Fibroblast of gingiva (primary cell): ENCODE measurements at regions not wholly inside any gene's neighbourhood (a gene's known extent, or its start where the extent isn't known, plus 50 kb on each side); places are given as distances from the start of the nearest gene placed in this dataset.

Experiments
- DNase-seq: peaks from one replicate; pipeline ENCODE4 v3.0.0-alpha.2; 2011; ENCODE audit warnings: low read depth

DNA sequence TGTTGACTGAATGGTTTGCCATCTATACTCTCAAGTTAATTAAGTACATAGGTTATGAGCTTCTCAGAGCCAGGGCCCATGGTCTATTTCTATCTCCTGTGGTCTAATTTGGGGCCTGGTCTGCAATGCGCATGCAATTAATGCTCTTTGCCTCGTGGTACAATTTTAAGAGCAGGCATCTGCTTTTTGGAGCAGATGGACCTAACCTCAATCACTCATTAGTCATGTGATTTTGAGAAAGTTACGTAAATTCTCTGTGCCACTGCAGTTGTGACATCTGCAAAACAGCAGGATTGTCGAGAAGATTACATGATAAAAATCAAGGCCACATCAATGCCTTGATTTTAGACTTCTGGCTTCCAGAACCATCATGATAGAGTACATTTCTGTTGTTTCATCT is 543.7 kb upstream of the ADAMTS9 start:
- no peak for DNase-seq

DNA sequence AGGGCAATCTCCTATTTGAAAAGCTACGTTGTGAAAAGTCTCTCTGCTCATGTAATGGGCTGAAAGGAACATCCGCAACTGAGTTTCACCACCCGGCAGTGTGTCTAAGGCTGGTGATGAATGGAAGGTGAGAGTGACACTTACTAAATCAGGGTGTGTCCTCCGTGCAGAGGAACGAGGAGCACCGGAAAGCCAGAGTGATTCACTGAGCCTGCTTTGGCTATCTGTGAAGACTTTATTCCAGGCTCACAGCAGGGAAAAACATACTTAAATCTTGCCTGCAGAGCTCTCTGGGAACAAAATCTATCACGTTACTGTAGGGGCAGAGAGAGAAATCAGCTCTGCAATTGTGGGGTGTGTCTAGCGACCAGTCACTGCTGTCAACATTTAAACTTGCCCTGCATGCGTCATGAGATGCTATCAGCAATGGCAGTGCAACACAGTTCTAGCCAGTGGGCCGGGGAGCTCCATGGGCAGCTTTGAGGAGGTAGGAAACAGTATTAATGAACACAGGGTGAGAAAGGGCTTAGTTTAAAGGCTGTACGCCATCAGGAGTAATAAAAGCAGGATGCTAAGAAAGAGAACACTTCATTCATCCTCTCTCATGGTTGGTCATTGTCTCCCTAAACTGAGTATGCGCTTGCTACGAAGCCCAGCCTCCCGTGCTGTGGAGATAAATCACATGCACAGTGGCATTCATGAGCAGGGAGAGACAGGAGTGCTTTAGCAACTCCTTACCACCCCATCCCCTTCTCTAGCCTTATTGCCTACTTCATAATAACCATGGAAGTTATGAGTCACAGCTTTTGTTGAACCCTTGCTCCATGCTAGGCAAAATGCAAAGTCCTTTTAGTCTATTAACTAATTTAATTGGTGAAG is 542.7 kb upstream of the ADAMTS9 start:
- no peak for DNase-seq

DNA sequence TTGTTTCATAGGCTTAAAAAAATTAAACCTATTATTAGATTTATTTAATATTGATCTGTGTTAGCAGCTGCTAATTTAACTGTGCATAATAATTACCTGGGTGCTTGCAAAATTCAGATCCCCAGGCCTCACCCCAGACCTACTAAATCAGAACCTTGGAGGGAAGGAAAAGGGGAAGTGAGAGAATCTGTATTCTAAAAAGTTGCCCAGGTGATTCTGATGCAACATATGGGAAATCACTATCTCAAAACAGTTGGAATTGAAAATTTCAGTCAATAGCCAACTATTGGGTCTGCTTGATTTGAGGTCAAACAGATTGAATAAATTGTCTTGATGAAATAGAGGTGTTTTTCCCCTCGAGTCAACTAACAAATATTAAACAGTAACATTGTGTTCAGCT is 538.5 kb upstream of the ADAMTS9 start:
- no peak for DNase-seq

DNA sequence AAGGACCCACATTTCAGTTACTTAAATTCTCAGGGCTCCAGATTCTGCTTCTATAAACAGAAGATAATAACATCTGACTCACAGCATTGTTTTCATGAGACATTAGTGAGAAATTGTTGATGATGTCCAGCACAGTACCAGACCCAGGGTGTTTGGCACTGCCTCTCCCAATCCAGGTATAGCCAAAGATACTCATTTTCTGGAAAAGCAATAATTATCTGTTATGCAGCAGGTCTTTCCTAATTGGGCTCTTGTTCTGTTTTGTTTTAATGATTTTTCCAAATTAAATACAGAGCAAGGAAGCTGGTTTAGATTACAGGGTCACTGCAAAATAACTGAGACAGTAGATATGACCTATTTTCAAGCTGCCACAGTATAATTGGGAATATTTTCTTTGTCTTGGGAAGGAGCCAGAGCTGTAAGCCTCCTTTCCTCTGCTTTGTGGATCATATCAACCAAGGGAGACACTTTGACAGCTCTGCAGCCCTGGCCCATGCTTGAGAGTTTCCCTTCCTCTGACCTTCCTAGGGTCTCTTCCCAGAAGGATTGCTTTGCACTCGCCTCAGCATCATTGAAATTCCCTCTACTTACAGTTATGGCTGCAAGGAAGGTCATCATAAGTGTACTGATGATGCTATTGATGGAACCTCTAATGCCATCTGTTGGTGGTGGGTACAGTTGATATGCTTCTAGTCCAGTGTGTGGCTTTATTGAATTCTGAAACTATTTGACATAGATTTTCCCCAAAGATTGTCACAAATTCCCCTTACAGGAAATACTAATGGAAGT is 522.4 kb upstream of the ADAMTS9 start:
- DNase-seq, result no peak

DNA sequence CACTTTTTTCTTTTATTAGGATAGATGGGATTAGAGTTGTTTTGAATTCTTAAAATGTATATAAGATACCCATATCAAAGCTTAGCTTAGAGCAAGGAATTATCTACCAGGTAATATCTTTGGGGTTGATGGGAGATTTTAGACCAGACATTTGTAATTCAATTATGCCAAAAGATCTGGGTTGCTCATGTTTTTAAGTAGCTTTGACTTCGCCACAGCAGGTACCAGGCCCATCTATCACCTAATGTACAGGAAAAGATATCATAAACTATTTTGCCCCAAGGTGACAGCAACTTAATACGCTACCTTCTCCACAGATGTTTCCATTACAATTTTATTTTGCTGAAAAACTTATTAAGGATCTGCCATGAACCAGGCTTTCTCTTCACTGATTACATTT is 514.6 kb upstream of the ADAMTS9 start:
- no peak for DNase-seq

DNA sequence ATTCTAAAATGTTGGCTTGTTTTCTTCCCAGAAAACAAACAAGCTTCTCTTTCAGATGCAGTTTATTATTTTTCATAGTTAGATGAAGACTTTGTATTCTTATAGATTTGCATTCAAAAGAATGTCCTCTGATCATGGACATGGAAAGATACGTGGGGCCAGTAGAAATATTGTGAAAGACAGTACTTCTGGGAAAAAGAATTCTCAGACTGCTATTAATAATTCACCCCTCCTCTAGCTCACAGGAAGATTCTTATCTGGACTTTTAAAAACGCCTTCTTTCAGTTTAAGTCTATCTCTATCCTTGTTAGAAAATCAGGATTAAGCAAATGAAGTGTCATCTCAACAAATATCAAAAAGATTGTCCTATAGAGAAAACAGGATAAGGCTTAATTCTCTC is 514.1 kb upstream of the ADAMTS9 start:
- no peak for DNase-seq

DNA sequence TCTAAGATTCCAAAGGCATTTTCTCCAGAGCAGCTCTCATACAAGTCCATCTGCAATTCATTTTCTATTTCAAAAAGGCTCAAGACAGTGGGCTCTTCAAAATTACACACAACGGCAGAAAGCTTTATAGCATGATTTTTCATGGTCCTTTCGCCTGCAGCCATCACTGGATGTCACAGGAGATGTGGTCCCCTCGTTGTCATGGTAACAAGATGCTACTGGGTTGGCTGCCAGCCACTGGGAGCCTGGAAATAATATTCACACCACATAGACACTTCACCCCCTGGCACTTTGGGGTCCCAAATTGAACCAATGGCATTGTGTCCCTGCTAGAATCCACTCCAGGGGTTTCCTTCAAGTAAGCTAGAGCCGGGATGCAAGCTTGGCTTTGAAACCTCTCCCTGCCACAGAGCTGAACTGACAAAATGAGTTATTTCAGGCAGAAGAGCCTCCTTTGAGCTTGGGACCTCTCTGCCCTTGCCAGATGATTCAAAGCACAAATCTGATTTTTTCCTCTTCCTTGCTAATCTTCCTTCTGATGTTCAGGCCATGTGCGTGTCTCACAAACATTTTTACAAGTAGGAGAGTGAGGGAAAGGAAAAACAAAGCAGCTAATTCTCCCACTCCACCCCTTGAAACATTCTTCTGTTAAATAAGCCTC is 512.6 kb upstream of the ADAMTS9 start:
- DNase-seq, result no peak

DNA sequence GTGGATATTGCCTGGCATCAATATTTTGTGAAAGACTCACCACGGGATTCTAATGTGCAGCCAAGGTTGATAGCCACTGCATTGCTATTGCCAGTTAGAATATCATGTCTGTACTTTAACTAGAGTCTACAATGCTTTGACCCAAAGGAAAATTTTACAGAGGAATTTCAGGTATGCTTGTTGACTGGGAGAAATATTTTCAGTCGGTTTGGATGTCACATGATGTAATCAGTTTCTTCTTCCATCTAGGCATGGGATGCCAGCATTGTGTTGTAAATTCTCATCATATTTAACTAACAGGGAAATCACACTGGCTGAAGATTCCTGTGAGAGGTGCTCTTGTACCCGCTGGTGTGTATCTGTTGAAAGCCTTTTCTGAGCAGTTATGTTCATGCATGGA is 508.9 kb upstream of the ADAMTS9 start:
- no peak for DNase-seq

DNA sequence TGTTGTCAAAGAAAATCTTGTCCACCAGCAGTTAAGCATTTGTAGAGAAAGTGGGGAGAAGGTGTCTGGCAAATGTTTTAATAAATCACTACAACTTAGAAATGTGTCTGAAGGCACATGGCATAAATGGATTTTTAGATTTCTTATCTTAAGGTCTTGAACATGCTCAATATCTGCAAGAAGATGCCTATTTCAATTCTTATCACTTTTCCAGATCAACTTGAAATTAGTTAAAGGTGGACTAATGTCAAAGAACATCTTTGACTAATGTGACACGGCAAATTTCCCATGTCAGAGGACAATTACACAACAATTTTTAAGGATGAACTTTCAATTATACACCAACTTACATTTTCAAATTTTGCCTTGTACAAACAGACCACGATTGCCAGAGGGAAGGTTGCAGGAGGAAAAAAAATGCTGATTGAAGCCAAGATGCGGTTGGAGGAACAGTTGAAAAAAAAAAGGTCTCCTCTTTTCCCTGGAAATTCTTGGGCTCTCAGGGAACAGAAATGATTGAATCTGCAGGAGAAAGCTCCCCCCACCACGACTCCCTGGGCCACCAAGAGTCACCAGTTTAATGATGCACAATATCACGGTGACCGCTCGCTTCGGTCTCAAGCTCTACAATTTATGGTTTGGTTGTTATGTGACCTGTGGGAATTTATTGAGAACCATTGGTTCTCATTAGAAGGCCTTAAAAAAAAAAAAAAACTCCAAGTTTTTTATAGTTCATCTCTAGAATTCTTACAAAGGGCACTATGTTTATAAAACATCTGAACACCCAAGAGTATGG is 507.6 kb upstream of the ADAMTS9 start:
- DNase-seq, result no peak

DNA sequence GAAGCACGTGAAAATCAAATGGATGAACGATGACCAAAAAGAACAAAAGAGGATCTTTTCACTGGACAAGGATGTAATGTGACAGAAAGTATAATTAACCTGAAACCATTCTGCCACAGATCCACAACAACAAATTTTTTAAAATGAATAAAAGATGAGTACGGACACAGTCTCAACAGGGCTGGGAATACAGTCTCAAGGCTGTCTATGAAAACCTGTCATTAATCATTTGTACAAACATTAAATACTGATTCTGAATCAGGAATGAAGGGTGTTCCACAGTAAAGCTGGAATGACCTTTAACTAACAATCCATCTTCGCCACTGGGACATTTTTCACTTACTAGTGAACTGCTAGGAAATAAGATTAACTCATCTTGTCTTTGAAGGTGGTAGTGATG is 506.9 kb upstream of the ADAMTS9 start:
- DNase-seq, result no peak

DNA sequence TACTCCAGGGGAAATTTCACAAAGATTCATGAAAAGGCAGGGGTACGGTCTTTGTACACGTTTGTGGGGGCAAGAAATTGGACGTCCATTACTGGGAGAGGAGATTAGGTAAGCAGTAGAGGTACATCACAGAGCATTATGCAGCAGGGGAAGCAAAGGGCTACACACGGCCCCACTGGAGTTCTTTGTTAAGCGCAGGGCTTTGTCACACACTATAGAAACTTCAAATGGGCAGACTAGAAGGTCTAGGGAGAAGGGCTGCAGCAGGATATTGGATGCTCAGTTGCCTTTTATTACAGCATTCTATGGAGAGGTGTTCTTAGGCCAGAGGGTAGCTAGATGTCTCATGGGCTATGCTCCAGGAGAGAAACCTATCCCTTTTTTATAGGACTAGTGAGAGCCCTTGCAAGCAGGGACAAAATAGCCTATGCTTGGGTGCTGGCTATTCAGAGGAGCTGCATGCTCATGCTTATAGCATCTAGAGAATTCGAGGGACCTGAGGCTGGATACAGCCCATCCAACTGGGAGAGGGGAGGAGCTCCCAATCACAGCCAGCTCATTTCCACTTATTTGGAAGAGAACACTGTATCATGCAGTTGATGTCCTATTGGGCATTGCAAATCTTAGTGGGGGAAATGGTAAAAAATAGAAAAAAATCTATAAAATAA is 506.4 kb upstream of the ADAMTS9 start:
- DNase-seq, result no peak

DNA sequence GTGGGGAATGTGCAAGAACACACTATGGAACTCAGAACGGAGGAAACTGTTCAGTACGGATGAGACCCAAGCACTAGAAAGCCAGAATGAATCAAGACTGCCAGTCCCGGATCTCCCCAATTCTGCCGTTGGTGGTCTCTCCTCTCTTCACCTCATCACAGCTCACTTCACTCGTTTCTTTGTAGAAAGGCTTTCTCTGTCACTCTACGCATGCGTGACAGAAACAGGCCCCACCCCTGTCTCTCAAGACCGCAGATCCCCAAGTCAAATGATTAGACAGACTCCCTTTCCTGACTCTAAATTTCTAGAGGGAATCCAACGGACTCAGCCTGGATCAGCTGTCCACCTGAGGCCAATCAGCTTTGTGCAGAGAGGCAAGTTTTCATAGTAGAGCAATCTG is 505.7 kb upstream of the ADAMTS9 start:
- no peak for DNase-seq

DNA sequence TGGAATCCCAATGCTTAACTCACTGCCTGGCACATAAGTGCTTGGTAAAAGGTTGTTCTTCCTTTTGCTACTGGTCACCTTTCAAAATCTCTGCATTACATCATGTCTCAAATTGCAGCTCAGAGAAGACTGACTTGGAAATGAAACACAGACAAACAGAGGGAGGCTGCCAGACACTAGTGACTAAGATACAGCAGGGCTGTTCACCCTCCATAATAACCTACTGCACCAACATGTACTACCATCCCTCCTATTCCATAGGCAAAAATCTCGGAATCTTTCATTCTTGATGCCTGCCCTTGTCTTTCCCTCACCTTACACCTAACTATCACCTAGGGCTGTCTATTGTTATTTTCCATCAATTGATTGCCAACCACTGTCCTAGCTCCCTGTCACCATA is 502.3 kb upstream of the ADAMTS9 start:
- no peak for DNase-seq

DNA sequence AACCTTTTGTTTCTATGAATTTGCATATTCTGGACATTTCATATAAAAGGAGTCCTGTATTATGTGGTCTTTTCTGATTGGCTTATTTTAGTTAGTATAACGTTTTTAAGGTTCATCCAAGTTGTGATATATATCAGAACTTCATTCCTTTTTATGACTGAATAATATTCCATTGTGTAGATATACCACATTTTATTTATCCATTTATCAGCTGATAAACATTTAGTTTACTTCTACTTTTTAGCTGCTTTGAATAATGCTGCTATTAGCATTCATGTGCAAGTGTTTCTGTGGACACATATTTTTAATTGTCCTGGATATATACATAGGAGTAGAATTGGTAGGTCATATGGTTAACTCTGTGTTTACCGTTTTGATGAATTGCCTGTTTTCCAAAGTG is 498.5 kb upstream of the ADAMTS9 start:
- DNase-seq, result no peak

DNA sequence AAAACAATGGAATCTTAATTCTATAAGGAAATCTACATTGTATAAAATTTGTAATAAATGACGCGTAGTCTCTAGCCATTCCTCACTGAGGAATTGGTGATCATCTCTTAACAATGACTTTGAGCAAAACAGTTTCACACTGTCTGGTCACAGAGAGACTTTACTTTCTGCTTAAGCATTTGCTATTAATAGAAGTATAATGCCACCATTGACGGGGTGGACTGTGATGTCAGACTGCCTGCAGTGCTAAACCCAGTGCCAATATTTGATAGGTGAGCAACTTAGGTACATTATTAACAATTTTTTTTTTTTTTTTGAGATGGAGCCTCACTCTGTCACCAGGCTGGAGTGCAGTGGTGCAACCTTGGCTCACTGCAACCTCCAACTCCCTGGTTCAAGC is 494.9 kb upstream of the ADAMTS9 start:
- DNase-seq, result no peak

DNA sequence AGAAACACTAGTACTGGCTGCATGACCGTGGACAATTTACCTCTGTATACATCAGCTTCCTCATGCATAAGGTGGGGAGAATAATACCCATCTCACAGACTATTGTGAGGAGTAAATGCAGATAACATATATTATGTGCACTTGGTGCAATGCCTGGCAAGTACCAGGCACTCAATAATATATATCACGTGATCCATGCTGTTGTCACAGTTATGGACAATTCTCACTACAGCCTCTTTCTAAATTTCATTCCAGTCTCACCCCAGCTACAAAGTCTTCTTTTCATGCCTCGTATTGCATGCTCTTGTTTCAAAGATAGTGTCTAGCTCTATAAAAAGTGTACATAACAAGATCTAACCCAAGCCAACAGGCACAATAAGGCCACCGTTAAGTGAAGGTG is 494.3 kb upstream of the ADAMTS9 start:
- DNase-seq, result no peak

DNA sequence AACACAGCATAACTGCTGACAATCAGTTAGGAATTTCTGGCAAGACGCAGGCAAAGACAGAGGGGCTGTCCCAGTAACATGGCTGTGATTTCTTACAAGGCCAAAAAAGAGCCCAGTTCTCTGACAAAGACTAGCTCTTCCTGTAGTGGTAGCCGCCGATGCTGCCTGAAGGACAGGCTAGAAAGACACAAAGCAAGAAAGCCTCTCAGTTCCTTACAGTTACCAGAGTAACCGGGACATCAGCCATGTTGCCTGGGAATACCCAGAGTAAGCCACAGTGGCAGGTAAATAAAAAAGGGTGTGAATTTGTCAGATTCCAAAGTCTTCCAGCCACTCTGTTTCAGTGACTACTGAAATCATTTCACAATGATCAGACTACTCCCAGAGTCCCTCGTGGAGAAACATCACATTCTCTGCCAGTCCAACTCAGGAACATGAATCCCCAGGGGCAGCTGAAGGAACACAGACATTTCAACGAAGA is 493.6 kb upstream of the ADAMTS9 start:
- DNase-seq, result peak; percentile 8

DNA sequence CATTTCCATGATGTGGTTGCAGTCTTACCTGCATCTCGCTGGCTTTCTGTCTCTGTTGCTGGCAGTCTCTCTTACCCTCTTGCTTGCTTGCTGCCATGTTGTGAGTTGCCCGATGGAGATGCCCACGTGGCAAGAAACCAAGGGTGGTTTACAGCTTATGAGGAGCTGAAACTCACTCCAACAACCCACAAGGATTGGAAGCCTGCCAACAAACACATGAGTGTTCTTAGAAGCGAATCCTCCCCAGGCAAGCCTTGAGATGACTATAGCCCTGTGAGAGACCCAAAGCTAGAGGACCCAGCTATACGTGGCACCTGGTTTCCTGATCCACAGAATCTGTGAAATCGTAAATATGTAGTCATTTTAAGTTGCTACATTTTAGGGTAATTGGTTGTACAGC is 490.9 kb upstream of the ADAMTS9 start:
- DNase-seq, result no peak

DNA sequence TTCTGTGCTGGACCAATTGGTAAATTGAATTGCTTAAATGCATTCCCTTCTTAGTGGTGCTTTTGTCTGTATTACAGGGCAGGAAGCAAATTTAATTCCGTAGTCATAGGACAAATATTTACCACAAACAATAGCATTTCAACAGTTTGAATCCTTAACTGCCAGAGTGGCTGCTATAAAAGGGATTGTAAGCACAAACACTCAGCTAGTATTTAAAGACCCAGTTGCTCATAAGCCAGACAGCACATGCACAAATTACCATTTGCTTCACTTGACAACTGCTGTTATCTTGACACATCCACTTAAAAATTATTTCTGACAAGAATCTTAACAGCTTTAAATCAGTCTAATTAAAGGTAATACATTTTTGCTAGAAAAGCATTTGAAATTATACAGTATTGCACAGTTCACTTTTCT is 490.2 kb upstream of the ADAMTS9 start:
- peak; percentile 11 for DNase-seq

DNA sequence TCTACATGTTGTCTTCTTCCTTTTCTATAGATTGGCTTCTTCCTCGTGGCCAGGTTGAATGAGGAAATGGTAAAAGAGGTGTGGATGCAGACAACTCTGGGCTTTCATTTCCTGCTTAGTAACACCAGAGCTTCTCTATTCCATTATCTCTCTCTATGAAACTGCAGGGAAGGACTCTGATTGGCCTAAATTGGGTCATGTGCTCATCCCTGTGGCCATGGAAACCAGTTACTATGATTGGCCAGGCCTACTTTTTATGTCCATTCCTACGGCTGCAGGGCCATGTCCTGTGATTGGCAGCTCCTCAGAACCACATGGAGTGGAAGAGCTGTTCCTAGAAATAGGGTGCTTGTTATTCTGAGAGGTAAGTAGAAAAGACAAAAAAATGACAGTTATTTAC is 486.9 kb upstream of the ADAMTS9 start:
- no peak for DNase-seq

DNA sequence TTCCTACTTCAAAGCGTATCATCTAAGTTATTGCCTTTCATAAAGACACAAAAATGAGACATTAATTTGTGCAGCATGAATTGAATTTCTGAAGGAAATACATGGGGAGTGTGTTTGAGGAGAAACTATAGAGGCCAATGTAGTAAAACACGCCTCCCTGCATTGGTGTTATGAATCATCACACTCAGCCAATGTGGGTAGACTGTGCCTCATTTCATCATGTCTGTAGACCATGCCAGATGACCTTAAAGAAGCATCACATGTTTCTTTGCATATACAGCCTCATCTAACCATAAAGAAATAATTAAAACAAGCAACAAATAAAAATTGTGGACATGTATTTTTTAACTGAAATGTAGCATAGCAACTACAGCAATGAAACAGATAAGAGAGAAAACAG is 486.0 kb upstream of the ADAMTS9 start:
- DNase-seq, result no peak
